Gastroesophageal sphincter (tissue), 4 donors: ENCODE measurements at regions not wholly inside any gene's neighbourhood (a gene's known extent, or its start where the extent isn't known, plus 50 kb on each side); places are given as distances from the start of the nearest gene placed in this dataset.

Experiments used
- ATAC-seq: fragments of 150-250 bp; one replicate; pipeline ENCODE4 v1.9.1; 2016; ENCODE audit warnings: mild to moderate bottlenecking, moderate library complexity
- H3K27ac ChIP-seq, 4 donors: fragments of 200-600 bp; sonication (generic) in 3 of 4; 1 replicate in 3 of 4; 2 replicates in 1 of 4; pipeline ENCODE4 v1.5.1; 2016 to 2019
- H3K27me3 ChIP-seq: fragments of 200-600 bp; sonication (generic); one replicate; pipeline ENCODE4 v1.5.1; 2019
- H3K36me3 ChIP-seq, 2 donors: fragments of 200-600 bp; sonication (generic); one replicate each; pipeline ENCODE4 v1.5.1; 2019; ENCODE audit warnings: control low read depth in 1 of 2
- H3K4me1 ChIP-seq, 3 donors: fragments of 200-600 bp; sonication (generic); 1 replicate in 2 of 3; 2 replicates in 1 of 3; pipeline ENCODE4 v1.5.1; 2016 to 2019; ENCODE audit warnings: control low read depth in 2 of 3
- H3K4me3 ChIP-seq, 2 donors: fragments of 200-600 bp; sonication (generic); one replicate each; pipeline ENCODE4 v1.5.1; 2019; ENCODE audit warnings: mild to moderate bottlenecking in 1 of 2, moderate library complexity in 1 of 2
- H3K9me3 ChIP-seq, 3 donors: fragments of 200-600 bp; sonication (generic); one replicate each; pipeline ENCODE4 v1.5.1; 2017 to 2019; ENCODE audit warnings: control low read depth in 2 of 3
- CTCF ChIP-seq, 4 experiments: fragments of 200-600 bp in 2 of 4; fragments of 450-650 bp in 2 of 4; sonication (generic) in 1 of 4; IDR thresholded peaks; one replicate each; pipeline ENCODE4 v1.5.1; 2017 to 2019; ENCODE audit warnings: antibody characterized with exemption in 4 of 4, mild to moderate bottlenecking in 2 of 4, moderate library complexity in 2 of 4
- EP300 ChIP-seq: sonication (generic); formaldehyde crosslinking; IDR thresholded peaks from one replicate; pipeline ENCODE4 v1.6.1; 2017; ENCODE audit warnings: antibody characterized with exemption, mild to moderate bottlenecking
- POLR2A ChIP-seq, 2 donors: fragments of 450-650 bp; IDR thresholded peaks; one replicate each; pipeline ENCODE4 v1.6.1; 2017; ENCODE audit warnings: antibody characterized with exemption in 2 of 2, mild to moderate bottlenecking in 2 of 2, moderate library complexity in 1 of 2
- POLR2AphosphoS5 ChIP-seq: sonication (generic); formaldehyde crosslinking; IDR thresholded peaks from one replicate; pipeline ENCODE4 v1.6.1; 2017; ENCODE audit warnings: antibody characterized with exemption
- WGBS, 2 donors: methylation state at CpG; one replicate each; pipeline ENCODE4 v1.1.5; 2018; ENCODE audit warnings: low coverage in 1 of 2; 5-methylcytosine and 5-hydroxymethylcytosine counted together

DNA sequence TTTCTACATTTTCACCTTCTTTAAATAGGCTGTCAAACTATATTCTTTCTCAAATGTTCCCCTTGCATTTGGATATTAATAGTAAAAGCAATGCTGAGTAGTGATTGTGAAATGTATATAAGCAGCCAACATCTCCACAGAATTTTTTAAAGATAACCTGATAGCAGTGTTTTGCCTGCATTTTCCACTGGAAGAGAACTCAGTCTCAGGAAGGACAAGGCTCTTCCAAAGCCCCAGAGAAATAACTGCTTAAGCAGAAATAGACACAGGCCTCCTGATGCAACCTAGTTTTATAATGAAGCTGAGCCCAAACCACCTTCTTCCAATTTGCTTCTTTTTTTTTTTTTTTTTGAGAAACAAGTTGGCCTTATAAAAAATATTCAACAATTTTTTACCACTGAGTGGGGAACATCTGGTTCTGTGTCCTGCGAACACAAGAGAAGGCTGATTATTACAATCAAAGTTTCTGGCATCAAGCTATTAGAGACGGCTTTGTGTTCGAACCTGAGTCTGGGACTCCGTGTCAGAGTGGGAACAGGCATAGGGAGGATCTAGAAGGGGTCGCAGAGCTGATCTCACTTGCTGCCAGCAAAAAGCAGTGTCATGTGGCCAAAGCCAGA lies 332.5 kb upstream of the TBL1XR1 start:
- H3K4me1 ChIP-seq = peaks cover 0 to 26% (median 0%) of the 10 kb centered on the region in 3 donors
- 43 to 93% methylated on average over 5 of the region's 5 CpGs for WGBS, 2 donors
- no peaks in the 10 kb centered on the region for H3K9me3 ChIP-seq
- no peak overlapping the region for H3K4me3 ChIP-seq
- TF ChIP-seq CTCF (IDR thresholded peaks at IDR 0.05) (no peak), POLR2A (IDR thresholded peaks at IDR 0.05) (no peak), EP300 (no peak), POLR2AphosphoS5 (no peak)
- peak; percentile 57 for ATAC-seq
- no peaks in the 10 kb centered on the region for H3K27me3 ChIP-seq
- peak overlapping the region in 1 of 4 donors; percentile 32 for H3K27ac ChIP-seq
- no peaks in the 10 kb centered on the region for H3K36me3 ChIP-seq

DNA sequence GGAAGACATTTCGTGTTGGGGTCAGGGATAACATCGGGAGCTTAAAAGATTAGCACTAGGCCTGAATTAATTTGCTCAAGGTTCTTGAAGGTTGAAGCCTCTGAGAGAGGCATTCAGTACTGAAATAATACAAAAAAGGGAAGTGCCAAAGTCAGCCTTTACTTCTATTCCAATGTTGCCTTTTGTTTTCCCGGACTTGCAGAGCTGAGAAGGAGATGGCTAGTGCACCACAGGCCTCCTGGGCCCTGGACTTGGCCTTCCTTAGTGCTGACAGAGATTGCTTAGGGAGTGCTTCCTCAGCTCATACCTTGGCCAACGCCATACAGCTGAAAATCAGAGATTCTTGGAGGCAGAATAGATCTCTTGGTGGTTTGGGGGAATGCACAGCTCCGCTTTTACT lies 333.6 kb upstream of the TBL1XR1 start:
- WGBS, 2 donors = 62 to 83% methylated on average over 3 to 5 of the region's 5 CpGs
- no peak overlapping the region for H3K4me3 ChIP-seq
- ATAC-seq = no peak
- no peaks in the 10 kb centered on the region for H3K9me3 ChIP-seq
- peaks cover 0 to 26% (median 0%) of the 10 kb centered on the region in 3 donors for H3K4me1 ChIP-seq
- no peaks in the 10 kb centered on the region for H3K36me3 ChIP-seq
- no peak for TF ChIP-seq POLR2AphosphoS5
- no peak for TF ChIP-seq CTCF (IDR thresholded peaks at IDR 0.05)
- no peak for TF ChIP-seq POLR2A (IDR thresholded peaks at IDR 0.05)
- no peak for TF ChIP-seq EP300
- H3K27ac ChIP-seq = peak overlapping the region in 1 of 4 donors; percentile 32
- no peaks in the 10 kb centered on the region for H3K27me3 ChIP-seq

GRCh38 chr3:177536873-177537272 lies 339.6 kb upstream of the TBL1XR1 start:
- H3K36me3 ChIP-seq = no peaks in the 10 kb centered on the region
- no peak overlapping the region for H3K27ac ChIP-seq
- H3K27me3 ChIP-seq = no peaks in the 10 kb centered on the region
- H3K4me3 ChIP-seq = no peak overlapping the region
- TF ChIP-seq POLR2AphosphoS5 = no peak
- TF ChIP-seq EP300 = no peak
- no peak for TF ChIP-seq CTCF (IDR thresholded peaks at IDR 0.05)
- TF ChIP-seq POLR2A (IDR thresholded peaks at IDR 0.05) = no peak
- no peak for ATAC-seq
- WGBS, 2 donors = 70 to 75% methylated on average over 1 to 2 of the region's 2 CpGs
- peaks cover 6 to 33% (median 13%) of the 10 kb centered on the region in 3 donors for H3K4me1 ChIP-seq
- no peaks in the 10 kb centered on the region for H3K9me3 ChIP-seq

GRCh38 chr3:177537612-177538011 lies 340.3 kb upstream of the TBL1XR1 start:
- Histone ChIP-seq H3K4me3 (no peak overlapping the region), H3K27me3 (no peaks in the 10 kb centered on the region), H3K9me3 (no peaks in the 10 kb centered on the region), H3K27ac (peak overlapping the region in 1 of 4 donors; percentile 22), H3K36me3 (no peaks in the 10 kb centered on the region), H3K4me1 (peaks cover 6 to 33% (median 13%) of the 10 kb centered on the region in 3 donors)
- TF ChIP-seq EP300 = no peak
- TF ChIP-seq POLR2AphosphoS5 = no peak
- TF ChIP-seq CTCF (IDR thresholded peaks at IDR 0.05) = no peak
- no peak for TF ChIP-seq POLR2A (IDR thresholded peaks at IDR 0.05)
- no peak for ATAC-seq
- 75 to 82% methylated on average over 1 of the region's 1 CpG for WGBS, 2 donors

DNA sequence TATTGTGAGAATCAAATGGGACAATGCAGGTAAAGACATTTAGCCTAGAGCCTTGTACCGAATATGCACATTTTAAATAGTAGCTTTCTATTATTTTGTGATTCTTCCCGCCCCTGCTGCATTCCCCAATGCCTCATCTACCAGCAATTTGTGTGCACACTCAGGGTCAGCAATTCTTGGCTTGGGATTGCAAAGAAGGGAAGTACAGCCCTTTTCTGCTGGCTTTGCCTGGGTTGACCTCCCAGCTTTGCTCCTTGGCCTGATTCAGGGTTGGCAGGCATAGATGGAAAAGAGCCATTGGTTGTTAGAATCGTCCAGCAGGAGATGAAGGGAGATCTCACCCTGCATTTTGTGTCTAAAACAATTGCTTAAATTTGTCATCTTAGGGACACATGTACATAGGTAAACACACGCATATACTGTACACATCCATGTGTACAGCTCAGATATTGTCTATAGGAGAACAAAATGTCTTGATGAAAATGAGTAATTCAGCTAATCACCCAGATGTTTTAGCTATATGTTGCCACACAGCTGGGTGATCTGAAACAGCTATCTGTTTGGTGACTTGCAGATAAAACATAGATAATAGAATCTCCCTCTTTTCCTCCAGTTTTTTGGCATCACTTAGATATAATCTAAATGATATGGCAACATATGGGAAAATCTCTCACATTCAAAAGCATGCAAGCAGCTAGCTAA lies 340.9 kb upstream of the TBL1XR1 start:
- peak; percentile 51 for ATAC-seq
- H3K4me1 ChIP-seq = peaks cover 6 to 33% (median 13%) of the 10 kb centered on the region in 3 donors
- peak overlapping the region in 1 of 4 donors; percentile 22 for H3K27ac ChIP-seq
- WGBS, 2 donors = 19 to 30% methylated on average over 3 to 4 of the region's 4 CpGs
- TF ChIP-seq CTCF (IDR thresholded peaks at IDR 0.05) = peak in 1 of 4 experiments; percentile 21
- no peak for TF ChIP-seq EP300
- peak; percentile 70 for TF ChIP-seq POLR2AphosphoS5
- no peak for TF ChIP-seq POLR2A (IDR thresholded peaks at IDR 0.05)
- H3K4me3 ChIP-seq = no peak overlapping the region
- no peaks in the 10 kb centered on the region for H3K36me3 ChIP-seq
- H3K9me3 ChIP-seq = no peaks in the 10 kb centered on the region
- no peaks in the 10 kb centered on the region for H3K27me3 ChIP-seq
